ENCODE measurements at regions not wholly inside any gene's neighbourhood (a gene's known extent, or its start where the extent isn't known, plus 50 kb on each side); places are given as distances from the start of the nearest gene placed in this dataset.

- FAIRE-seq, result no peak
- no peak for DNase-seq (ENCODE audit: low spot score)
Observed at GRCh38 chr7:98565103-98565502, 52.0 kb upstream of the NPTX2 start.

GRCh38 chr7:98562871-98563495 is 54.1 kb upstream of the NPTX2 start:
- no peak for DNase-seq (ENCODE audit: low spot score)
- peak; percentile 61 for FAIRE-seq

GRCh38 chr7:98562381-98562823 is 54.7 kb upstream of the NPTX2 start:
- DNase-seq (ENCODE audit: low spot score) (peak; percentile 84), FAIRE-seq (peak; percentile 97)

GRCh38 chr7:98559958-98560357 is 57.1 kb upstream of the NPTX2 start:
- peak; percentile 84 for FAIRE-seq
- DNase-seq (ENCODE audit: low spot score), result peak; percentile 68

GRCh38 chr7:98559219-98559618 is 57.9 kb upstream of the NPTX2 start:
- DNase-seq (ENCODE audit: low spot score) (no peak), FAIRE-seq (no peak)

- FAIRE-seq (peak; percentile 87), DNase-seq (ENCODE audit: low spot score) (no peak)
Observed at GRCh38 chr7:98557538-98558031, 59.5 kb upstream of the NPTX2 start.

- FAIRE-seq (peak; percentile 56), DNase-seq (ENCODE audit: low spot score) (no peak)
Observed at GRCh38 chr7:98556288-98556687, 60.8 kb upstream of the NPTX2 start.

- no peak for FAIRE-seq
Observed at GRCh38 chr7:98555403-98555802, 61.7 kb upstream of the NPTX2 start.

GRCh38 chr7:98553666-98554065 is 63.4 kb upstream of the NPTX2 start:
- no peak for FAIRE-seq
- no peak for DNase-seq (ENCODE audit: low spot score)

More at GRCh38 chr7:98555403-98555802, 61.7 kb upstream of the NPTX2 start:
- peak; percentile 92 for DNase-seq (ENCODE audit: low spot score)

- DNase-seq (ENCODE audit: low spot score) (no peak), FAIRE-seq (peak; percentile 20)
Observed at GRCh38 chr7:98551611-98552273, 65.3 kb upstream of the NPTX2 start.

- DNase-seq (ENCODE audit: low spot score) (no peak), FAIRE-seq (no peak)
Observed at GRCh38 chr7:98548971-98549370, 68.1 kb upstream of the NPTX2 start.

GRCh38 chr7:98548370-98548769 is 68.7 kb upstream of the NPTX2 start:
- no peak for FAIRE-seq

GRCh38 chr7:98541101-98541500 is 76.0 kb upstream of the NPTX2 start:
- DNase-seq (ENCODE audit: low spot score) (no peak), FAIRE-seq (no peak)

More at GRCh38 chr7:98548370-98548769, 68.7 kb upstream of the NPTX2 start:
- no peak for DNase-seq (ENCODE audit: low spot score)

GRCh38 chr7:98539865-98540264 is 77.2 kb upstream of the NPTX2 start:
- DNase-seq (ENCODE audit: low spot score), result no peak
- no peak for FAIRE-seq

GRCh38 chr7:98536803-98537202 is 80.3 kb upstream of the NPTX2 start:
- DNase-seq (ENCODE audit: low spot score) (no peak), FAIRE-seq (peak; percentile 30)

- FAIRE-seq (no peak), DNase-seq (ENCODE audit: low spot score) (no peak)
Observed at GRCh38 chr7:98534493-98534892, 82.6 kb upstream of the NPTX2 start.

- no peak for FAIRE-seq
- DNase-seq (ENCODE audit: low spot score), result no peak
Observed at GRCh38 chr7:98531717-98532116, 85.4 kb upstream of the NPTX2 start.

- FAIRE-seq, result no peak
Observed at GRCh38 chr7:98528079-98528478, 89.0 kb upstream of the NPTX2 start.

GRCh38 chr7:98526059-98526458 is 91.0 kb upstream of the NPTX2 start:
- FAIRE-seq, result no peak
- no peak for DNase-seq (ENCODE audit: low spot score)

More at GRCh38 chr7:98528079-98528478, 89.0 kb upstream of the NPTX2 start:
- DNase-seq (ENCODE audit: low spot score), result no peak

- no peak for FAIRE-seq
- no peak for DNase-seq (ENCODE audit: low spot score)
Observed at GRCh38 chr7:98521089-98521692, 95.9 kb upstream of the NPTX2 start.

- no peak for FAIRE-seq
- DNase-seq (ENCODE audit: low spot score), result no peak
Observed at GRCh38 chr7:98520356-98520951, 96.6 kb upstream of the NPTX2 start.
